MM.1S (cell line): ENCODE measurements at regions not wholly inside any gene's neighbourhood (a gene's known extent, or its start where the extent isn't known, plus 50 kb on each side); places are given as distances from the start of the nearest gene placed in this dataset.

Experiments
- CTCF ChIP-seq: fragments of 300-600 bp; sonication (generic); IDR thresholded peaks from 2 replicates; pipeline ENCODE4 v1.5.1; 2016; ENCODE audit warnings: antibody characterized with exemption, low read length, mixed read lengths
- EZH2 ChIP-seq: fragments of 300-600 bp; sonication (generic); optimal IDR thresholded peaks from 2 replicates; pipeline ENCODE3; 2017; ENCODE audit warnings: low read depth, mild to moderate bottlenecking, antibody characterized with exemption, low read length, mixed read lengths

DNA sequence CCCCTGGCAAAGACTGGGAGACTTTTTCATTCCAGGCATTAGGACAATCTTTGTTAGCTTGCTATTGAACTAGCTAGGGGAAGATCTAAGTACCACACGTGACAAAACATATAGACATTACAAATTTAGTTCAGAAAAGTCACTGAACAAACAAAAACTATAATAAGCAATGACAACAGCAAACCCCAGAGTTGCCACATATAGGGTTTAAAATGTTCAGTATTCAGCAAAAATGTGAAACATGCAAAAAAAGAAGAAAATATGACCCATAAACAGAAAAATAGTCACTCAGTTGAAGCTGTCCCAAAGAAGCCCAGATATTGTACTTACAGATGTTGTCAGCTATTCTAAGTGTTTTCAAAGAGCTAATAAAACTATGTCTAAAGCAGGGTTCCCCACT lies 431.1 kb upstream of the CDH2 start:
- TF ChIP-seq CTCF (no peak), EZH2 (no peak)
